GM18870 (cell line): ENCODE measurements at regions not wholly inside any gene's neighbourhood (a gene's known extent, or its start where the extent isn't known, plus 50 kb on each side); places are given as distances from the start of the nearest gene placed in this dataset.

Source experiments
- ATAC-seq: cut with Tn5 transposase; IDR thresholded peaks from one replicate; pipeline ENCODE4 v1.9.1; 2021; ENCODE audit warnings: moderate library complexity; ENCODE audit not compliant: unreplicated experiment

GRCh38 chr10:55033061-55033460, 232.0 kb upstream of the PCDH15 start:
- ATAC-seq, result no peak

DNA sequence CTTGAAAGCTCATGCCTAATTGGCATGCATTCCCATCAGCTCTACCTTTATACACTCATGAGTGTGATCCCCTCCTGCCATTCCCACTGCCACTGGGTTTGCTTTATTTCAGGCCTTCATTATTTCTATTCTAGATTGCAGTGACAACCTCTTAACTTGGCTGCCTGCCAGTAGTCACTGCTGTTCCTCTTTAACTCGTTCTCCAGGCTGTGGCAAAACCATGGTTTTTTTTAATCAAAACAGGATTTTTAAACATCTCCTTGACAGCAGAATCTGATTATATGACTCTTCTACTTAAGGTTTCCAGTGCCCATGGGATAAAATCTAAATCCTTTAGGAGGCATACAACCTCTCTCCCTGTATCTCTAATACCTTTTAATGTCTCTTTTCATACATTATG, 223.7 kb upstream of the PCDH15 start:
- no peak for ATAC-seq

GRCh38 chr10:55019439-55019838, 218.4 kb upstream of the PCDH15 start:
- no peak for ATAC-seq

GRCh38 chr10:55013318-55013717, 212.3 kb upstream of the PCDH15 start:
- no peak for ATAC-seq

DNA sequence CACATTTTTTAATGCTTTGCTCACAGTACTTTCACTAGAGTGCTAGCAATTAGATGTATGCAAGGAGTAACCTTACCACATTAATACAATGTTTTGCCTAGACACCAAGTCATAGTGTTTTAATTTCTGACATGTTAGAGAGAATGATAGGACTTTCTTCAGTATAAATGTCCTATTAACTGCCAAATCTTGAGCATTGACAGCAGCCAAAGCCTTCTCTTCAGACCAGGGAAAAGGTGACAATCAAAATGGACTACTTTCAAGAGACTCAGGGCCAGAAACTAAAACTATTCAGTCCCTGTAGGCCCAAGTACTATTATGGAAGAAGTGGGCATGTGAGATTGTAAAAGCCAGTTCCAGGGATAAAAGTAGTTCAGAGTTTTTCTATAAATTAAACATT, 201.4 kb upstream of the PCDH15 start:
- no peak for ATAC-seq

- ATAC-seq, result no peak
Observed at GRCh38 chr10:55001422-55001821, 200.4 kb upstream of the PCDH15 start.

DNA sequence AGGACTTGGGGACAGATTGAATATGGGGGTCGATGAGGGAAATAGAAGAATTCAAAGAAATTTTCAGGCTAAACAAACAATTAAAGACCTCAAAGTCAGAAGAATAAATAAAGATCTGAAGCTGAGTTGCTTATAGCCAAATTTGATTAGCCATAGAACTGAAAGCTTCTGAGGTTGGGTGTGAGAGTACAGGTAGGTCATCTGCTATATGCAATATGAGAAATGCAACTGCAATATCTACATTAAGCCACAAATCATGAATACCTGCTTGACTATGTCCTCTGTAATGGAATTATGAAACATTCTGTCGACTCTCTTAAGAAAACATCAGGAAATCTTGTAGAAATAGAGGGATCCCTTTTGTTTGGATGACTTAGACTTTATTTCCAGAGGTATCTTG, 192.1 kb upstream of the PCDH15 start:
- ATAC-seq, result no peak

GRCh38 chr10:54985732-54986131, 184.7 kb upstream of the PCDH15 start:
- ATAC-seq, result peak; percentile 77

- no peak for ATAC-seq
Observed at GRCh38 chr10:54983255-54983654, 182.2 kb upstream of the PCDH15 start.

DNA sequence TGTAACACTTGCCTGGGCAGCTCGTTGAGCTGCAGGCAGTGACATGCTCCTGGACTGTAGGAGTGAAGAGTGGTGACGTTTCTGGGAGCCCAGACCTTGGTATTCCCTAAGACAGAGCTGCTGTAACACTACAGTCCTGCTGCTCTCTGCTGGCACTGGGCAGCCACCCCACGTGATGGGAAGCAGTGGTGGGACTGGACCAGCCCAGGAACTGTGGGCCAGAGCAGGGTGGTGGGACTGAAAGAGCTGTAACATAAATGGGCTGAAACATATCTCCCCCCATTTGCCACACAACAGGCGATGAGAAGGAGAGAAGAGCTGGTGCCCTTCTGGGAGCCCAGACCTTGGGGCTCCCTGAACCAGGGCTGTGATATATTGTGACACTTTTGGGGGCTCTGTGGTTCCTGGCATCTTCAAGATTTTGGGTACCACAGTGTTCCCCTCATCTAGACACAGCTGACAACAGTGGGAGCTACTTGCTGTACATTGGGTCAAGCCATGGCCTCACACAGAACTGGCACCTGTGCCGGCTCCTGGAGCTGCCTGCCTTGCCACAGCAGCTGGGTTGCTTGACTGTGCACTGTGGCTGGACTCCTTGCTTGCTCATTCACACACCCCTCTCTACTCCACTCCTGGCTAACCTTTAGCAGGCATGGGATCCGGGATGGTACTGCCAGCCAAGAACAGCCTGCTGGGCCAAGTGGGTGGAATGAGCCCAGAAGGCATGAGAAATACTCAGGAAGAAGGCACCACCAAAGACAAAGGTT, 161.3 kb upstream of the PCDH15 start:
- ATAC-seq, result no peak

- no peak for ATAC-seq
Observed at GRCh38 chr10:54961040-54961439, 160.0 kb upstream of the PCDH15 start.

- no peak for ATAC-seq
Observed at GRCh38 chr10:54958844-54959243, 157.8 kb upstream of the PCDH15 start.

- ATAC-seq, result no peak
Observed at GRCh38 chr10:54947605-54948004, 146.6 kb upstream of the PCDH15 start.

DNA sequence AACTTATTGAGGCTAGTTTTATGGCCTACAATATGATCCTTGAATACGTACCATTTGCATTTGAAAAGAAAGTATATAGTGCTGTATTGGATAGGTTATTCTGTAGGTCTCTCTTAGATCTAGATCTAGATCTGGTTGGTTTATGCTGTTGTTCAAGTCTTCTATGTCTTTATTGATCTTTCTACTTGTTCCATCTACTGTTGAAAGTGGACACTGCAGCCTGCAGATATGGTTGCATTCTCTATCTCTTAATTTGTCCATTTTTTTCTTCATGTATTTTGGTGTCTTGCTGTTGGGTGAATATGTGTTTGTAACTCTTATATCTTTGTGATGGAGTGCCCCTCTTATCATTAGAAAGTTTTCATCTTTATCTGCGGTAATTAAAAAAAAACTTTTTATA, 139.4 kb upstream of the PCDH15 start:
- ATAC-seq, result no peak

GRCh38 chr10:54914049-54914448, 113.0 kb upstream of the PCDH15 start:
- ATAC-seq, result no peak

DNA sequence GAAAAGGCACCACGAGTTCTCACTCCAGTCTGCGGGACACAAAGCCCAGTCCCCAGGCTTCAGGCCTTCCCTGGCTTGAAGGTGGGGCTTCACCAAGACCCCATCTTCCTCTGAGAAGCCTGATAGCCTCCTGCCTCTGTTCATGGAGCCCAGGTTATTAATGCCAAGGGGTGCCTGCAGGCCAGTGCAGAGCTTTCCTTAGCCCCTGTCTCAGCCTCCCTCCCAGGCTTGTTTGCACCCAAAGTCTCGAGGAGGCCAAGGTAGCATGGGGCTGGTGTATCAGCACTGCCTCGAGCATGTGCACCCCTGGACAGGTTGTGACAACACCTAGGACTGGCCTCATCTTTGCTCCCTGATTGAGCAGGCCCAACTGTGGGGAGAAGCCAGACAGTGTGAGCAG, 108.1 kb upstream of the PCDH15 start:
- ATAC-seq, result no peak

GRCh38 chr10:54908019-54908418, 107.0 kb upstream of the PCDH15 start:
- ATAC-seq, result no peak

- ATAC-seq, result no peak
Observed at GRCh38 chr10:54906940-54907339, 105.9 kb upstream of the PCDH15 start.

DNA sequence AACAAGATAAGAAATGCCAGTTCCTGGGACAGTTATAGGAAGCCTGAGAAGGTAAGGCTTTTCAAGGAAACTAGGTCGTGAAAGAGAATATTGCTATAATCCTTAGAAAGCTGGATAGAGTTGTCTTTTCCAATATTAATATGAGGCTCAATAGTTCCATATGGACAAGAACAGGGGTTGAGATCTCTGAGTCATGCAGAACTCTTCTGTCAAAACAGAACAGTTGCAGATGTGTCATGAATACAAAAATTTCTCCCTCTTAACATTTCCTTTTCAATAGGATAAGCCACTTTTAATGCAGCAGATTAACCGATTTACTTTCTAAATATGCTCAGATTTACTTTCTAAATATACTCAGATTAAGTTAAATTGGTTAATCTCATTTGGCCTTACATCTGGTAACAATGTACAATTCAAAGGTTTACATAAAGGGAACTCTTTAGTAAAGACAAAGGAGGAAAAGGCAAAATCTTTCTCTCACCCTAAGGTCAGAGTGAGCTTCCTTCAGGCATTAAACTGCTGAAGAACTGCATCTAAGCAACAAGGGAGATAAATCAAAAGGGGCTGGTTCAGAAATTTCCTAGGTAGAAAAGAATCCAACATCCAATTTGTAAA, 104.7 kb upstream of the PCDH15 start:
- no peak for ATAC-seq

DNA sequence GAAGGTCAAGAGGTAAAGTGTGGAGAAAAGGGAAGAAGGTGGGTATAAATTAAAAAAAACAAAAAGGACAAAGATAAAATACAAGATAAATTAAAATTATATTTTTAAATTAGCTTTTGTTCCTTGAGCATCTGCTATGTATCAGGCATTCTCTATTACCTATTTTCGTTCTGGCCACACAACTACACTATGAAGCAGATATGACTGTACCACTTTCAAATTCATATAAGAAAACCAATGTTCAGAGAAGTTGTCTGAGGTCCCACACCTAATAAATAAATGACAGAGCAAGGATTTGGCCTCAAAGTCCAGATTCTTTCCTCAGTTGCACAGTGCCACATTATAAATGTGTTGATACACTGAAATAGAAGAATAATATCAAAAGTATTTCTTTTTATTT, 103.8 kb upstream of the PCDH15 start:
- ATAC-seq, result peak; percentile 65

DNA sequence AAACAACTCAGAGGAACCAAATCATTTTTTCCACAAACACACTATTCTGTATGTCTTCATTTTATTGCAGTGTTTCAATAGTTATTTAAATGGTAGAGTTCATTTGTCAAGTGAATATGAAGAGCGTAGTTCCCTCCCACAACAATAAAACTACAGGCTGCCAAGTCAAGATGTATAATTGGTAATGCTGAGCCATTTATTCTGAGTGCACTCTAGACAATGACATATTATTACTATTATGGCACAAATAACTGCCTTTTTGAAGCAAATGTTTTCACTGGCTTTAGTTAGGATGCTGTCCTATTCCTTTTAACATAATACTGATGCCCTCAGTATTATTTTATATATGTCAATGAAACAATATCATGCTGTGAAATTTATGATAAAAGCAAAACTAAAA, 102.7 kb upstream of the PCDH15 start:
- no peak for ATAC-seq

DNA sequence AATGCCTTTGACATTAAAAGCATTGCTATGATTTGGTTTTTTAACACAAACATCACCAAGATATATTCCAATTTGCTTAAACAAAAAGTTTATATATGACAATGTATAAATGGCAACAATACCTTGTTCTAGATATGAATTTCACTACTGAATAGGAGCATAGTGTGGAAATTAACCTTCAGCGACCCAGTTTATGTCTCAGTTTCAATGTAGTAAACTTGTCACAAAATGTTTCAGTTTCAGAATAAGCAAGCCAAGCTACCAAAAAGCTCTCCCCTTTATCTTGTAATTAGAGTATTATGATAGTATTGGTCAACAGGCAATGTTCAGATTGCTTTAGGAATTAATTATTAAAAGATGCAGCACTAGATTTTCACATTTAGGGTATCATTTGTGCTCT, 99.6 kb upstream of the PCDH15 start:
- peak; percentile 94 for ATAC-seq

DNA sequence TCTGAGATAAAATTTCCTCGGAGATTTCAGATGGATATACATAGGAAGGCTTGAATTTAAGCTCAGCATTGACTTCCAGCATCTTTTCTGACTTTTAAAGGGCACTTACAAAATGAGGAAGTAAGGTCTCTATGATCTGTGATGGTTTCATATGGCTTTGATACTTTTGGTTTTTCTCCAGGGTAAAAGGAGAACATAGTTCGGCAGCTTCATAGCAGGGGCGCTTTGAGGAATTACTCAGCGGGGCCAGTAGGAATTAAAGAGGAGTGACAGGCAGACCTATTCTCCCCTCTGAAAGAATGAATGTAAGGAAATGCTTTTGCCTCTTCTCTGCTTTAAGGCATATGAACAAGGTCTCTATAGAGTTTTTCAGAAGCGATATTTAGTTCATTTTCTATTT, 80.0 kb upstream of the PCDH15 start:
- peak; percentile 55 for ATAC-seq
